Calu3 (cell line): ENCODE measurements at regions not wholly inside any gene's neighbourhood (a gene's known extent, or its start where the extent isn't known, plus 50 kb on each side); places are given as distances from the start of the nearest gene placed in this dataset.

Experiments used
- BruUV-seq: library from RNA; stranded (reverse); fragments of 400-500 nt; replicated peaks from 2 replicates; lab custom pipeline; 2021; lab: Mats Ljungman, UMichigan
- CTCF ChIA-PET: fragments of 300-600 bp; sonication (Branson Sonifier 250); formaldehyde crosslinking; loops from one replicate; lab custom pipeline; 2022; ENCODE audit warnings: antibody characterized with exemption; lab: Charles Lee
- DNase-seq: peaks from one replicate; pipeline ENCODE4 v3.0.0; 2022
- H3K27ac Mint-ChIP-seq: one replicate; pipeline ENCODE4 v1.8.0; 2022; ENCODE audit warnings: mixed read lengths; ENCODE audit not compliant: unreplicated experiment
- H3K27me3 Mint-ChIP-seq: one replicate; pipeline ENCODE4 v1.8.0; 2022; ENCODE audit warnings: mixed read lengths; ENCODE audit not compliant: unreplicated experiment
- H3K36me3 Mint-ChIP-seq: one replicate; pipeline ENCODE4 v1.8.0; 2022; ENCODE audit warnings: mild to moderate bottlenecking, moderate library complexity, mixed read lengths; ENCODE audit not compliant: insufficient read depth, unreplicated experiment
- H3K4me1 Mint-ChIP-seq: one replicate; pipeline ENCODE4 v1.8.0; 2022; ENCODE audit warnings: mild to moderate bottlenecking, low read depth, mixed read lengths; ENCODE audit not compliant: unreplicated experiment
- H3K4me3 Mint-ChIP-seq: one replicate; pipeline ENCODE4 v1.8.0; 2022; ENCODE audit warnings: mild to moderate bottlenecking, low read depth, moderate library complexity, mixed read lengths; ENCODE audit not compliant: unreplicated experiment
- H3K9me3 Mint-ChIP-seq: one replicate; pipeline ENCODE4 v1.8.0; 2022; ENCODE audit warnings: low read depth, mixed read lengths; ENCODE audit not compliant: unreplicated experiment
- intact Hi-C: fragments of 100-400 bp; cut with micrococcal nuclease; formaldehyde crosslinking; loops from one replicate; pipeline ENCODE4 v1.10.0; 2022; ENCODE audit not compliant: unreplicated experiment
- TF ChIP-seq, protein P1 (sequence below): fragments of 200-600 bp; IDR thresholded peaks from one replicate; pipeline ENCODE4 v1.8.0; 2022; ENCODE audit warnings: antibody characterized with exemption; ENCODE audit not compliant: unreplicated experiment

DNA sequence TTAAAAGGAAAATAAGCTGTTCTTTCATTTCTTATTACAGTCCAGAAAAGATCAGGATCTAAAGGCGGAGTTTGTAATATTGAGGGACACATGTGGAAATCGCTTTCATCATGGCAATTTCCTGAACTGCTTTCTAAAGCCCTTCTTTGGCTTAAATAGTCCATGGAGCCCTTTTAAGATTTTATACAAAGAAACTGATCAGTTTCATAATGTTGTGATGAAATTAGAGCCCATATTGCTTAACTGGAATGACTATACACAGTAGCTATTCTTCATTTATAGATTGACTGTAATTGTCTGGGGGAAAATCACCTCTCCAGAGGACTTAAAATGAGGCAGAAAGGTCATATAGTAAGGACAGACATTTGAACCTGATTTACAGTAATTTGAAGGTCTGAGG lies 322.2 kb downstream of the ETAA1 start:
- no peak overlapping the region for H3K4me3 Mint-ChIP-seq
- no peaks in the 10 kb centered on the region for H3K27me3 Mint-ChIP-seq
- TF ChIP-seq, protein P1, sequence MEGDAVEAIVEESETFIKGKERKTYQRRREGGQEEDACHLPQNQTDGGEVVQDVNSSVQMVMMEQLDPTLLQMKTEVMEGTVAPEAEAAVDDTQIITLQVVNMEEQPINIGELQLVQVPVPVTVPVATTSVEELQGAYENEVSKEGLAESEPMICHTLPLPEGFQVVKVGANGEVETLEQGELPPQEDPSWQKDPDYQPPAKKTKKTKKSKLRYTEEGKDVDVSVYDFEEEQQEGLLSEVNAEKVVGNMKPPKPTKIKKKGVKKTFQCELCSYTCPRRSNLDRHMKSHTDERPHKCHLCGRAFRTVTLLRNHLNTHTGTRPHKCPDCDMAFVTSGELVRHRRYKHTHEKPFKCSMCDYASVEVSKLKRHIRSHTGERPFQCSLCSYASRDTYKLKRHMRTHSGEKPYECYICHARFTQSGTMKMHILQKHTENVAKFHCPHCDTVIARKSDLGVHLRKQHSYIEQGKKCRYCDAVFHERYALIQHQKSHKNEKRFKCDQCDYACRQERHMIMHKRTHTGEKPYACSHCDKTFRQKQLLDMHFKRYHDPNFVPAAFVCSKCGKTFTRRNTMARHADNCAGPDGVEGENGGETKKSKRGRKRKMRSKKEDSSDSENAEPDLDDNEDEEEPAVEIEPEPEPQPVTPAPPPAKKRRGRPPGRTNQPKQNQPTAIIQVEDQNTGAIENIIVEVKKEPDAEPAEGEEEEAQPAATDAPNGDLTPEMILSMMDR: no peak
- CTCF ChIA-PET: no interaction called here
- H3K36me3 Mint-ChIP-seq: no peaks in the 10 kb centered on the region
- BruUV-seq: no TSS peak
- intact Hi-C loops: no loop called here
- no peak overlapping the region for H3K27ac Mint-ChIP-seq
- no peak for DNase-seq
- H3K9me3 Mint-ChIP-seq: peaks cover 3% of the 10 kb centered on the region
- no peaks in the 10 kb centered on the region for H3K4me1 Mint-ChIP-seq

DNA sequence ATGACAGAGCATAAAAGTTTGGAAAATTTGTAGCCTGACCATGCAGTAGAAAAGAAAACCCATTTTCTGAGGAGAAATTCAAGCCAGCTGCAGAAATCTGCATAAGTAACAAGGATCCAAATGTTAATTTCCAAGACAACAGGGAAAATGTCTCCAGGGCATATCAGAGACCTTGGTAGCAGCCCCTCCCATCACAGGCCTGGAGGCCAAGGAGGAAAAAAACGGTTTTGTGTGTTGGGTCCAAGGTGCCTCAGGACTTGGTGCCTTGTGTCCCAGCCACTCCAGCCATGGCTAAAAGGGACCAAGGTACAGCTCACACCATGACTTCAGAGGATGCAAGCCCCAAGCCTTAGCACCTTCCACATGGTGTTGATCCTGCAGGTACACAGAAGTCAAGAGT lies 324.4 kb downstream of the ETAA1 start:
- Mint-ChIP-seq H3K9me3 (peaks cover 3% of the 10 kb centered on the region), H3K4me1 (no peaks in the 10 kb centered on the region), H3K4me3 (no peak overlapping the region), H3K27ac (no peak overlapping the region), H3K27me3 (no peaks in the 10 kb centered on the region), H3K36me3 (no peaks in the 10 kb centered on the region)
- TF ChIP-seq, protein P1: no peak
- no peak for DNase-seq
- CTCF ChIA-PET: no interaction called here
- BruUV-seq: no TSS peak
- intact Hi-C loops: no loop called here

DNA sequence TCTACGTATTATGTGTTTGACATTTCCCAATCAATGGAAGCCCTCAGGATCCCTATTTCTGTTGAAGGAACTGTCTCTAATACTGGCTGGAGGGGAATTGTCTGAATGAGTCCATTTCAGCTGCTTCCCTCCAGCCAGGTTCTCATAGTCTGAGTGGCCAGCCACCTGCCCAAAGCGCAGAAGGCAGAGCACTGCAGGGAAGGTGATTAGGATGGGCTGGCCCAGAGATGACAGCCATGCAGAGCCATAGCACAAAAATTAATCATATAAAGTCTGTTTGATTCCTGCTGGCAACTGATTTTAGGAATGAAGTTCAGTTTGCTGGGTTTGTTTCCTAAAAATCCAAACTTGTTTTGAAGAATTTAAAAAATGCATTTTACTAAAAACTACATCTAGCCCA lies 327.1 kb downstream of the ETAA1 start:
- BruUV-seq: no TSS peak
- TF ChIP-seq, protein P1: no peak
- intact Hi-C loops: no loop called here
- no peak overlapping the region for H3K27ac Mint-ChIP-seq
- no peaks in the 10 kb centered on the region for H3K4me1 Mint-ChIP-seq
- H3K9me3 Mint-ChIP-seq: peaks cover 5% of the 10 kb centered on the region
- H3K4me3 Mint-ChIP-seq: no peak overlapping the region
- H3K27me3 Mint-ChIP-seq: no peaks in the 10 kb centered on the region
- no peaks in the 10 kb centered on the region for H3K36me3 Mint-ChIP-seq
- no peak for DNase-seq
- CTCF ChIA-PET: no interaction called here

DNA sequence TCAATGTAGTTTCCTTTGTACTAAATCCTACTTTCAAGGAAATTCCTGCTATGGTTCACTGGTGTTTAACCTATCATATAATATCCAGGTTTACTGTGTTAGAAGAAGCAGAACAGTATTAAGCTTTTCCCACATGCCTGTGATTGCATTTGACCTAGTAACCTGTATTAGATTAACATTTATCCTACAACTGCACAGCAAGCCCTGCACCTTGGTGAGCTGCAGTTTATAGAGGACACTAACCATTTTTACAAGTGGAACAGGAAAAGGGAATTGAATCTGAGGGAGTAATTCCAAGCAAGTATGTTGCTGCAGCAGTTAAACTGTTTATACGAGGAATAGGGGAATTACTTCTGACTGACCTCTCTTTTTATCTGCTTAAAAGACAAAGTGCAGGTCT lies 328.6 kb downstream of the ETAA1 start:
- Mint-ChIP-seq H3K27me3 (no peaks in the 10 kb centered on the region), H3K4me3 (no peak overlapping the region), H3K27ac (no peak overlapping the region), H3K36me3 (no peaks in the 10 kb centered on the region), H3K9me3 (peaks cover 4% of the 10 kb centered on the region), H3K4me1 (no peaks in the 10 kb centered on the region)
- CTCF ChIA-PET: interaction anchor here (0.7 kb wide), 1 partner anchor 99 kb away, joined by 3 read pairs; no protein-coding TSS in a partner anchor
- DNase-seq: no peak
- intact Hi-C loops: no loop called here
- TF ChIP-seq, protein P1: no peak
- BruUV-seq: no TSS peak
